ENCODE measurements at regions not wholly inside any gene's neighbourhood (a gene's known extent, or its start where the extent isn't known, plus 50 kb on each side); places are given as distances from the start of the nearest gene placed in this dataset.

DNA sequence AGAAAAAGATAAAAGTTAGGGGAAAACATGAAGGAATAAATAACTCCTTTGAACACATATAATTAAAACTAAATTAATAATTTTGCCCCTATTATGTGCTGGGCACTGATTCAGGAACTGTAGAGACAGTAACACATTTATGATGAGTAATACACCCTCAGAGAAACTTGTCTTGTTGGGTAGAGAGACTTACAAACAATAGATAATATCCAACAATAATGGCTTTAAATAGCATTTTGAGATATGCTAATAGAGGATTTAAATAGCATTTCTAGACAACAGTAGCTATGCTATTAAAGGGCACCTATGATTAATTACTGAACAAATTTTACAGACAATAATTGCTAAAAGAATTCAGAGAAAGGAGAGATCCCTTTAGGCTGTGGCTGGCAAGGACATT, 455.5 kb downstream of the NUF2 start:
- TF ChIP-seq, protein P1, sequence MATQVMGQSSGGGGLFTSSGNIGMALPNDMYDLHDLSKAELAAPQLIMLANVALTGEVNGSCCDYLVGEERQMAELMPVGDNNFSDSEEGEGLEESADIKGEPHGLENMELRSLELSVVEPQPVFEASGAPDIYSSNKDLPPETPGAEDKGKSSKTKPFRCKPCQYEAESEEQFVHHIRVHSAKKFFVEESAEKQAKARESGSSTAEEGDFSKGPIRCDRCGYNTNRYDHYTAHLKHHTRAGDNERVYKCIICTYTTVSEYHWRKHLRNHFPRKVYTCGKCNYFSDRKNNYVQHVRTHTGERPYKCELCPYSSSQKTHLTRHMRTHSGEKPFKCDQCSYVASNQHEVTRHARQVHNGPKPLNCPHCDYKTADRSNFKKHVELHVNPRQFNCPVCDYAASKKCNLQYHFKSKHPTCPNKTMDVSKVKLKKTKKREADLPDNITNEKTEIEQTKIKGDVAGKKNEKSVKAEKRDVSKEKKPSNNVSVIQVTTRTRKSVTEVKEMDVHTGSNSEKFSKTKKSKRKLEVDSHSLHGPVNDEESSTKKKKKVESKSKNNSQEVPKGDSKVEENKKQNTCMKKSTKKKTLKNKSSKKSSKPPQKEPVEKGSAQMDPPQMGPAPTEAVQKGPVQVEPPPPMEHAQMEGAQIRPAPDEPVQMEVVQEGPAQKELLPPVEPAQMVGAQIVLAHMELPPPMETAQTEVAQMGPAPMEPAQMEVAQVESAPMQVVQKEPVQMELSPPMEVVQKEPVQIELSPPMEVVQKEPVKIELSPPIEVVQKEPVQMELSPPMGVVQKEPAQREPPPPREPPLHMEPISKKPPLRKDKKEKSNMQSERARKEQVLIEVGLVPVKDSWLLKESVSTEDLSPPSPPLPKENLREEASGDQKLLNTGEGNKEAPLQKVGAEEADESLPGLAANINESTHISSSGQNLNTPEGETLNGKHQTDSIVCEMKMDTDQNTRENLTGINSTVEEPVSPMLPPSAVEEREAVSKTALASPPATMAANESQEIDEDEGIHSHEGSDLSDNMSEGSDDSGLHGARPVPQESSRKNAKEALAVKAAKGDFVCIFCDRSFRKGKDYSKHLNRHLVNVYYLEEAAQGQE (IDR thresholded peaks at IDR 0.05; ENCODE audit: low read depth), result no peak
- no peak for TF ChIP-seq EGR1 (IDR thresholded peaks at IDR 0.05)
- no peak for TF ChIP-seq EP300 (IDR thresholded peaks at IDR 0.05; ENCODE audit: borderline replicate concordance)
- TF ChIP-seq FOXM1 (IDR thresholded peaks at IDR 0.05; ENCODE audit: borderline replicate concordance, low read depth), result no peak
- TF ChIP-seq, protein P2, sequence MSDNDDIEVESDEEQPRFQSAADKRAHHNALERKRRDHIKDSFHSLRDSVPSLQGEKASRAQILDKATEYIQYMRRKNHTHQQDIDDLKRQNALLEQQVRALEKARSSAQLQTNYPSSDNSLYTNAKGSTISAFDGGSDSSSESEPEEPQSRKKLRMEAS (IDR thresholded peaks at IDR 0.05), result no peak
- no peak for TF ChIP-seq ZBTB7A (IDR thresholded peaks at IDR 0.05; ENCODE audit: low read depth)
- TF ChIP-seq RAD21 (IDR thresholded peaks at IDR 0.05; ENCODE audit: low read depth), result no peak
- no peak for TF ChIP-seq YY1 (IDR thresholded peaks at IDR 0.05; ENCODE audit: low read depth)
- TF ChIP-seq TCF12 (IDR thresholded peaks at IDR 0.05; ENCODE audit: low read depth), result no peak
